ENCODE measurements at regions not wholly inside any gene's neighbourhood (a gene's known extent, or its start where the extent isn't known, plus 50 kb on each side); places are given as distances from the start of the nearest gene placed in this dataset.

GRCh38 chr5:164597293-164597900 lies 1092.0 kb downstream of the MAT2B start:
- Histone ChIP-seq H3K9me3 (ENCODE audit: low read length) (no peaks in the 10 kb centered on the region), H3K4me1 (ENCODE audit: insufficient read depth, low read length, poor library complexity, severe bottlenecking) (no peaks in the 10 kb centered on the region), H4K20me1 (ENCODE audit: insufficient read depth, low read length) (no peaks in the 10 kb centered on the region; the same call in 1 of the 2 replicates), H3K36me3 (ENCODE audit: insufficient read depth, low read length) (no peaks in the 10 kb centered on the region), H3K27ac (ENCODE audit: low read depth, low read length, poor library complexity, severe bottlenecking) (no peak overlapping the region), H3K4me2 (ENCODE audit: low read length) (no peak overlapping the region), H3K4me3 (ENCODE audit: low read depth, low read length, poor library complexity, severe bottlenecking) (no peak overlapping the region), H3K79me2 (ENCODE audit: insufficient read depth, low read depth, low read length) (no peaks in the 10 kb centered on the region), H2AFZ (ENCODE audit: low read length) (no peak overlapping the region), H3K9me2 (ENCODE audit: insufficient read depth, low read length) (no peaks in the 10 kb centered on the region)
- ChIA-PET POLR2A (no interaction called here), CTCF (ENCODE audit: unreplicated experiment) (no interaction called here)
- BruUV-seq (replicated peaks), result no TSS peak
- DNase-seq (ENCODE audit: low spot score), result peak; percentile 14
- TF ChIP-seq CTCF (conservative IDR thresholded peaks at IDR 0.05; ENCODE audit: low read length), result peak; percentile 86
- no peak for TF ChIP-seq EZH2phosphoT487 (IDR thresholded peaks at IDR 0.05; ENCODE audit: borderline replicate concordance, low read depth, low read length)
- intact Hi-C loops (cut with micrococcal nuclease; ENCODE audit: unreplicated experiment), result no loop called here

GRCh38 chr5:164600274-164600673 lies 1094.9 kb downstream of the MAT2B start:
- Histone ChIP-seq H3K79me2 (ENCODE audit: insufficient read depth, low read depth, low read length) (no peaks in the 10 kb centered on the region), H3K27ac (ENCODE audit: low read depth, low read length, poor library complexity, severe bottlenecking) (no peak overlapping the region), H3K36me3 (ENCODE audit: insufficient read depth, low read length) (no peaks in the 10 kb centered on the region), H3K4me3 (ENCODE audit: low read depth, low read length, poor library complexity, severe bottlenecking) (no peak overlapping the region), H3K9me2 (ENCODE audit: insufficient read depth, low read length) (no peaks in the 10 kb centered on the region), H4K20me1 (ENCODE audit: insufficient read depth, low read length) (no peaks in the 10 kb centered on the region; the same call in 1 of the 2 replicates), H2AFZ (ENCODE audit: low read length) (no peak overlapping the region), H3K9me3 (ENCODE audit: low read length) (no peaks in the 10 kb centered on the region), H3K4me1 (ENCODE audit: insufficient read depth, low read length, poor library complexity, severe bottlenecking) (no peaks in the 10 kb centered on the region), H3K4me2 (ENCODE audit: low read length) (no peak overlapping the region)
- CTCF ChIA-PET (ENCODE audit: unreplicated experiment), result no interaction called here
- TF ChIP-seq CTCF (conservative IDR thresholded peaks at IDR 0.05; ENCODE audit: low read length), result no peak
- TF ChIP-seq EZH2phosphoT487 (IDR thresholded peaks at IDR 0.05; ENCODE audit: borderline replicate concordance, low read depth, low read length), result no peak
- no peak for DNase-seq (ENCODE audit: low spot score)
- BruUV-seq (replicated peaks), result no TSS peak
- POLR2A ChIA-PET, result no interaction called here
- intact Hi-C loops (cut with micrococcal nuclease; ENCODE audit: unreplicated experiment), result loop anchor here (10.0 kb wide), 1 partner anchor 1425 kb away; no protein-coding TSS in a partner anchor

GRCh38 chr5:164600929-164601535 lies 1095.6 kb downstream of the MAT2B start:
- Histone ChIP-seq H2AFZ (ENCODE audit: low read length) (no peak overlapping the region), H3K4me3 (ENCODE audit: low read depth, low read length, poor library complexity, severe bottlenecking) (no peak overlapping the region), H3K9me3 (ENCODE audit: low read length) (no peaks in the 10 kb centered on the region), H3K4me2 (ENCODE audit: low read length) (no peak overlapping the region), H4K20me1 (ENCODE audit: insufficient read depth, low read length) (no peaks in the 10 kb centered on the region; the same call in 1 of the 2 replicates), H3K4me1 (ENCODE audit: insufficient read depth, low read length, poor library complexity, severe bottlenecking) (no peaks in the 10 kb centered on the region), H3K9me2 (ENCODE audit: insufficient read depth, low read length) (no peaks in the 10 kb centered on the region), H3K36me3 (ENCODE audit: insufficient read depth, low read length) (no peaks in the 10 kb centered on the region), H3K27ac (ENCODE audit: low read depth, low read length, poor library complexity, severe bottlenecking) (no peak overlapping the region), H3K79me2 (ENCODE audit: insufficient read depth, low read depth, low read length) (no peaks in the 10 kb centered on the region)
- no TSS peak for BruUV-seq (replicated peaks)
- POLR2A ChIA-PET, result no interaction called here
- no peak for TF ChIP-seq EZH2phosphoT487 (IDR thresholded peaks at IDR 0.05; ENCODE audit: borderline replicate concordance, low read depth, low read length)
- no peak for TF ChIP-seq CTCF (conservative IDR thresholded peaks at IDR 0.05; ENCODE audit: low read length)
- CTCF ChIA-PET (ENCODE audit: unreplicated experiment), result no interaction called here
- intact Hi-C loops (cut with micrococcal nuclease; ENCODE audit: unreplicated experiment), result loop anchor here (10.0 kb wide), 1 partner anchor 1424 kb away; no protein-coding TSS in a partner anchor
- no peak for DNase-seq (ENCODE audit: low spot score)
